ENCODE measurements at regions not wholly inside any gene's neighbourhood (a gene's known extent, or its start where the extent isn't known, plus 50 kb on each side); places are given as distances from the start of the nearest gene placed in this dataset.

DNA sequence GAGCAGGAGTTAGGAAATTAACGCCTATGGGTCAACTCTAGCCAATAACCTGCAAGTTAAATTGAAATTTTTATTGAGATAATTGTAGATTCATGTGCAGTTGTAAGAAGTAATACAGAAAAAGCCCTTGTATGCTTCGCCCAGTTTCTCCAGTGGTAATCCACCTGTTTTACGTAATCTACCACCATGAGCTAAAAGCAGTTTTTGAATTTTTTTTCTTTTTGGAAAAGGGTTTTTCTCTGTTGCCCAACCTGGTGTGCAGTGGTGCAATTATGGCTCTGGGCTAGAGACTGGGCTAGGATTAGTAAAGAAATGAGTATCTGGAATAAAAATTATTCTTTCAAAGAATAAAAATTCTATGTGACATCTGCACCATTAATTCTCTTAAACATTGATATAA lies 116.2 kb downstream of the ZFP64 start:
- H3K27ac Mint-ChIP-seq: no peak overlapping the region
- H3K9me3 Mint-ChIP-seq: no peaks in the 10 kb centered on the region
- no peaks in the 10 kb centered on the region for H4K20me1 ChIP-seq (ENCODE audit: insufficient read depth, low read length)
- no peak overlapping the region for H2AFZ ChIP-seq (ENCODE audit: insufficient read depth, low read depth, low read length, poor library complexity, severe bottlenecking)
- no peak overlapping the region for H3K27ac ChIP-seq (ENCODE audit: low read depth in 1 of 2, low read length in 2 of 2)
- intact Hi-C loops (cut with micrococcal nuclease): no loop called here
- no peak for TF ChIP-seq CTCF (IDR thresholded peaks at IDR 0.05)
- H3K36me3 Mint-ChIP-seq: no peaks in the 10 kb centered on the region
- H3K27me3 ChIP-seq (ENCODE audit: control insufficient read depth in 2 of 2, insufficient read depth in 2 of 2, low read length in 2 of 2): no peaks in the 10 kb centered on the region
- no peak overlapping the region for H3K9ac ChIP-seq (ENCODE audit: insufficient read depth, low read length, poor library complexity, severe bottlenecking)
- WGBS (ENCODE audit: insufficient coverage): no CpG with 5 or more reads among the region's 3 CpGs
- peaks cover 0 to 1% (median 0%) of the 10 kb centered on the region in 3 donors for H3K27me3 Mint-ChIP-seq (ENCODE audit: low read depth in 3 of 3)
- no peak for DNase-seq
- no peak overlapping the region for H3K4me3 Mint-ChIP-seq
- no peaks in the 10 kb centered on the region for H3K4me1 ChIP-seq (ENCODE audit: control insufficient read depth in 1 of 2, insufficient read depth in 2 of 2, low read length in 2 of 2)
- peaks cover 3% of the 10 kb centered on the region for H3K4me1 Mint-ChIP-seq
- no peaks in the 10 kb centered on the region for H3K9me3 ChIP-seq (replicated peaks in 1 of 2; ENCODE audit: control insufficient read depth in 1 of 2, insufficient read depth in 1 of 2, low read length in 2 of 2)
- H3K36me3 ChIP-seq (replicated peaks in 1 of 2; ENCODE audit: control insufficient read depth in 1 of 2, insufficient read depth in 2 of 2, low read length in 2 of 2): no peaks in the 10 kb centered on the region
- H3K79me2 ChIP-seq (ENCODE audit: insufficient read depth, low read length): no peaks in the 10 kb centered on the region
- no peak overlapping the region for H3K4me3 ChIP-seq (replicated peaks in 1 of 3; ENCODE audit: low read depth in 2 of 3, low read length in 3 of 3)
- no peak overlapping the region for H3K4me2 ChIP-seq (replicated peaks; ENCODE audit: extremely low read depth, low read length, poor library complexity, severe bottlenecking)

GRCh38 chr20:52071136-52071535 lies 120.4 kb downstream of the ZFP64 start:
- H3K9me3 Mint-ChIP-seq: peaks cover 0 to 1% (median 0%) of the 10 kb centered on the region in 7 donors
- H3K9me3 ChIP-seq (replicated peaks in 1 of 2; ENCODE audit: control insufficient read depth in 1 of 2, insufficient read depth in 1 of 2, low read length in 2 of 2): no peaks in the 10 kb centered on the region
- H3K27ac Mint-ChIP-seq: no peak overlapping the region
- no peaks in the 10 kb centered on the region for H3K4me1 Mint-ChIP-seq
- H3K4me2 ChIP-seq (replicated peaks; ENCODE audit: extremely low read depth, low read length, poor library complexity, severe bottlenecking): no peak overlapping the region
- H3K27me3 Mint-ChIP-seq (ENCODE audit: low read depth in 3 of 3): peaks cover 0 to 2% (median 0%) of the 10 kb centered on the region in 3 donors
- no peak overlapping the region for H2AFZ ChIP-seq (ENCODE audit: insufficient read depth, low read depth, low read length, poor library complexity, severe bottlenecking)
- H3K27ac ChIP-seq (ENCODE audit: low read depth in 1 of 2, low read length in 2 of 2): no peak overlapping the region
- no peak for TF ChIP-seq CTCF (IDR thresholded peaks at IDR 0.05)
- no peak overlapping the region for H3K4me3 Mint-ChIP-seq
- no peak overlapping the region for H3K9ac ChIP-seq (ENCODE audit: insufficient read depth, low read length, poor library complexity, severe bottlenecking)
- no peaks in the 10 kb centered on the region for H3K79me2 ChIP-seq (ENCODE audit: insufficient read depth, low read length)
- intact Hi-C loops (cut with micrococcal nuclease): no loop called here
- no peaks in the 10 kb centered on the region for H3K36me3 Mint-ChIP-seq
- no peaks in the 10 kb centered on the region for H4K20me1 ChIP-seq (ENCODE audit: insufficient read depth, low read length)
- no peaks in the 10 kb centered on the region for H3K36me3 ChIP-seq (replicated peaks in 1 of 2; ENCODE audit: control insufficient read depth in 1 of 2, insufficient read depth in 2 of 2, low read length in 2 of 2)
- no peak for DNase-seq
- H3K4me3 ChIP-seq (replicated peaks in 1 of 3; ENCODE audit: low read depth in 2 of 3, low read length in 3 of 3): no peak overlapping the region
- H3K4me1 ChIP-seq (ENCODE audit: control insufficient read depth in 1 of 2, insufficient read depth in 2 of 2, low read length in 2 of 2): no peaks in the 10 kb centered on the region
- WGBS (ENCODE audit: insufficient coverage): no CpG with 5 or more reads among the region's 2 CpGs
- H3K27me3 ChIP-seq (ENCODE audit: control insufficient read depth in 2 of 2, insufficient read depth in 2 of 2, low read length in 2 of 2): no peaks in the 10 kb centered on the region
